ENCODE measurements at regions not wholly inside any gene's neighbourhood (a gene's known extent, or its start where the extent isn't known, plus 50 kb on each side); places are given as distances from the start of the nearest gene placed in this dataset.

DNA sequence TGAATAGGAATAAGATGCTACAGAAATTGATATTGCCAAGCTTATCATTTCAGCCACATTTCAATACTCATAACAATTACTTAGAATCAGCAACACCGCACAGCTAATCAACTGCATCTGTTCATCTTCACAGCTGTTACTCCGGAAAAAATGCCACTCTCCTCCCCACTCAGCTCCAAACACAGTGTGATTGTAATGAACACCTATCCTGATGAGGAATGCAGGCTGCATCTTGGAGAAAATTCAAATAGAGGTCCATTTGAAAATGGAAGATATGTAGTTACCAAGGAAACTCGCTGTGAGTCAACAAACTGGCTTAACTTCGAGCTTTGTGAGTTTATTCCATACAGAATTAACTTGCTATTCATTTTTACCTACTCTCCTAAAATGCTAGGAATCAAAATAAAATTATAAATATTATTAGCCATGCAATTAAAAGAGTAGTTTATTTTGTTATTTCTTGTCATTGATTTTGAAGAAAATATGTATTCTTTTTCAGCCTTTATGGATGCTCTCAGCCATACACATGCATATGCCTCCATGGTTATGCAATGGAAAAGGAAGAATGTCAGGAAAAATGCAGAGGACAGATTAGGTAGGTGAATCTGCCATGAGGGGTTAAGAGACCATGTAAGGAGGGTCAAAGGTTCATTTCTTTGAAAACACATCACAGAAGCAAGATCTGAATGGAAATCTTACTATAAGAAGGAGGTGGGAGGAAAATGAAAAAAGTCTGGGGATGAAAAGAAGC lies 267.2 kb downstream of the POM121L12 start:
- Histone ChIP-seq H3K4me3 (no peak overlapping the region), H3K36me3 (no peaks in the 10 kb centered on the region), H3K27ac (no peak overlapping the region), H3K9me3 (no peaks in the 10 kb centered on the region), H3K27me3 (no peaks in the 10 kb centered on the region), H3K4me1 (no peaks in the 10 kb centered on the region)
- TF ChIP-seq, protein P1, sequence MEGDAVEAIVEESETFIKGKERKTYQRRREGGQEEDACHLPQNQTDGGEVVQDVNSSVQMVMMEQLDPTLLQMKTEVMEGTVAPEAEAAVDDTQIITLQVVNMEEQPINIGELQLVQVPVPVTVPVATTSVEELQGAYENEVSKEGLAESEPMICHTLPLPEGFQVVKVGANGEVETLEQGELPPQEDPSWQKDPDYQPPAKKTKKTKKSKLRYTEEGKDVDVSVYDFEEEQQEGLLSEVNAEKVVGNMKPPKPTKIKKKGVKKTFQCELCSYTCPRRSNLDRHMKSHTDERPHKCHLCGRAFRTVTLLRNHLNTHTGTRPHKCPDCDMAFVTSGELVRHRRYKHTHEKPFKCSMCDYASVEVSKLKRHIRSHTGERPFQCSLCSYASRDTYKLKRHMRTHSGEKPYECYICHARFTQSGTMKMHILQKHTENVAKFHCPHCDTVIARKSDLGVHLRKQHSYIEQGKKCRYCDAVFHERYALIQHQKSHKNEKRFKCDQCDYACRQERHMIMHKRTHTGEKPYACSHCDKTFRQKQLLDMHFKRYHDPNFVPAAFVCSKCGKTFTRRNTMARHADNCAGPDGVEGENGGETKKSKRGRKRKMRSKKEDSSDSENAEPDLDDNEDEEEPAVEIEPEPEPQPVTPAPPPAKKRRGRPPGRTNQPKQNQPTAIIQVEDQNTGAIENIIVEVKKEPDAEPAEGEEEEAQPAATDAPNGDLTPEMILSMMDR (IDR thresholded peaks at IDR 0.05), result no peak
- intact Hi-C loops (cut with DNase I), result no loop called here
- DNase-seq (ENCODE audit: low spot score in 2 of 2), result no peak

DNA sequence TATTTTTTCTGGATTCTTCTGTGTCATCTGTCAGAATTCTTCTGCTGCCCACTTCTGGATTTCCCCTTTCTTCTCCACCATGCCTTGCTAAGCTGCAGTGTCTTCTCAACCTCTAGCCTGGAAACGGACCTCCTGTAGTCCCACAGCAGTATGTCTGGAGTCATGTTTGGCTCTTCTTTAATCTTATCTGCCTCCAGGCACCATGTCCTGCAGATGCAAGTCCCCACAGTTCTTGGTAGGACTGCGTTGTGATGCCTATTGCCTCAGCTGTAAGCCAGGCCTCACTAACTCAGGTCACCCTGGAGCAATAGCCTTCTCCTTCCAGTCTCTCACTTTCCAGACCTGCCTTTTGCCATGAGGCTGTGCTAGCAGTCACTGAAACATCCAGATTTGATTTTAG lies 268.3 kb downstream of the POM121L12 start:
- Histone ChIP-seq H3K27ac (no peak overlapping the region), H3K36me3 (no peaks in the 10 kb centered on the region), H3K9me3 (no peaks in the 10 kb centered on the region)

DNA sequence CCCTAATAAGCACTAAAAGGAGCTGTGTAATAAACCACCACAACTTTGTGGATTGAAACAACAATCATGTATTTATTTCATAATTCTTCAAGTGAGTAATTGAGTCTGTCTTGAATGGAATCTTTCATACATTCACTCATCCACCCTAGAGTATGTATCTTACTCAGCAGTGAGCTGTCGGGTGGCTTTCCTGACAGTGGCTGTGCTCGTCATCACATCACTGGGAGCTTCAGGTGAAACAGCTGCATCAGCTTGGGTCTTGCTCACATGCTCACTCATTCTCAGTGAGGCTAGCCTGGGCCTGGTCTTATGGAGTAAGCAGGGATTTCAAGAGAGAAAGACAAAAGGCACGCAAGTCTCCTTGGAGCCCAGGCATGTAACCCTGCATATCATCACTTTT lies 271.4 kb downstream of the POM121L12 start:
- intact Hi-C loops (cut with DNase I), result no loop called here
- no peaks in the 10 kb centered on the region for H3K27me3 ChIP-seq
- H3K27ac ChIP-seq, result no peak overlapping the region
- no peaks in the 10 kb centered on the region for H3K9me3 ChIP-seq
- no peaks in the 10 kb centered on the region for H3K36me3 ChIP-seq
- no peaks in the 10 kb centered on the region for H3K4me1 ChIP-seq
- TF ChIP-seq, protein P1 (IDR thresholded peaks at IDR 0.05), result no peak
- DNase-seq (ENCODE audit: low spot score in 2 of 2), result no peak
- H3K4me3 ChIP-seq, result no peak overlapping the region

More for the DNA sequence above, 268.3 kb downstream of the POM121L12 start:
- Histone ChIP-seq H3K4me3 (no peak overlapping the region), H3K4me1 (no peaks in the 10 kb centered on the region), H3K27me3 (no peaks in the 10 kb centered on the region)
- TF ChIP-seq, protein P1 (IDR thresholded peaks at IDR 0.05), result no peak
- intact Hi-C loops (cut with DNase I), result no loop called here
- DNase-seq (ENCODE audit: low spot score in 2 of 2), result no peak

- no peaks in the 10 kb centered on the region for H3K27me3 ChIP-seq
- H3K27ac ChIP-seq, result no peak overlapping the region
- TF ChIP-seq, protein P1 (IDR thresholded peaks at IDR 0.05), result no peak
- no peaks in the 10 kb centered on the region for H3K9me3 ChIP-seq
- no peaks in the 10 kb centered on the region for H3K36me3 ChIP-seq
- no peaks in the 10 kb centered on the region for H3K4me1 ChIP-seq
- intact Hi-C loops (cut with DNase I), result no loop called here
- H3K4me3 ChIP-seq, result no peak overlapping the region
- no peak for DNase-seq (ENCODE audit: low spot score in 2 of 2)
These were observed 275.8 kb downstream of the POM121L12 start for GRCh38 chr7:53311205-53311604.

GRCh38 chr7:53315981-53316380 lies 280.5 kb downstream of the POM121L12 start:
- H3K27ac ChIP-seq, result peak overlapping the region; percentile 5 to 6
- DNase-seq (ENCODE audit: low spot score in 2 of 2), result no peak
- no peaks in the 10 kb centered on the region for H3K36me3 ChIP-seq
- no peaks in the 10 kb centered on the region for H3K9me3 ChIP-seq
- H3K4me1 ChIP-seq, result no peaks in the 10 kb centered on the region
- no peak overlapping the region for H3K4me3 ChIP-seq
- intact Hi-C loops (cut with DNase I), result no loop called here
- H3K27me3 ChIP-seq, result no peaks in the 10 kb centered on the region
- TF ChIP-seq, protein P1 (IDR thresholded peaks at IDR 0.05), result no peak
